Esophagus muscularis mucosa (tissue), 3 donors: ENCODE measurements at regions not wholly inside any gene's neighbourhood (a gene's known extent, or its start where the extent isn't known, plus 50 kb on each side); places are given as distances from the start of the nearest gene placed in this dataset.

Experiments used
- CTCF ChIP-seq, 3 experiments: fragments of 200-600 bp in 2 of 3; fragments of 450-650 bp in 1 of 3; sonication (generic) in 2 of 3; IDR thresholded peaks; one replicate each; pipeline ENCODE4 v1.5.1; 2017 to 2019; ENCODE audit warnings: antibody characterized with exemption in 3 of 3, mild to moderate bottlenecking in 2 of 3, moderate library complexity in 1 of 3
- POLR2A ChIP-seq: fragments of 450-650 bp; IDR thresholded peaks from one replicate; pipeline ENCODE4 v1.6.1; 2017; ENCODE audit warnings: antibody characterized with exemption, moderate library complexity, mild to moderate bottlenecking, low read depth
- POLR2AphosphoS5 ChIP-seq, 2 donors: sonication (generic); formaldehyde crosslinking; IDR thresholded peaks; one replicate each; pipeline ENCODE4 v1.6.1; 2017; ENCODE audit warnings: antibody characterized with exemption in 2 of 2

GRCh38 chr3:27642796-27643195 is 79.3 kb downstream of the EOMES start:
- TF ChIP-seq CTCF (IDR thresholded peaks at IDR 0.05) (no peak), POLR2A (no peak), POLR2AphosphoS5 (IDR thresholded peaks at IDR 0.05) (no peak)
